ENCODE measurements at regions not wholly inside any gene's neighbourhood (a gene's known extent, or its start where the extent isn't known, plus 50 kb on each side); places are given as distances from the start of the nearest gene placed in this dataset.

DNA sequence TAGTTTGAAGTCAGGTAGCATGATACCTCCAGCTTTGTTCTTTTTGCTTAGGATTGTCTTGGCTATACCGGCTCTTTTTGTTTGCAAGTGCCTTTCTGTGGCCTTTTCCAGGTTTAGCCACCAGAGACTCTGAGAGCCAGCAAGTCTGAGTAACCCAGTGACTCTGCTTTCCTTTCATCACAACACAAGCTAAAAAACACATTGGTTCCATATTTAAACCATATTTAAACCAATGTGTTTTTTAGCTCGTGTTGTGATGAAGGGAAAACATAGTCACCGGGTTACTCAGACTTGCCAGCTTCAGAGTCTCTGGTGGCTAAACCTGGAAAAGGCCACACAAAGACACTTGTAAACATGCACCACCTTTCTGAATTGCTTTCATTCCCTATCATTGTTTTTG lies 493.3 kb downstream of the NTRK2 start:
- TF ChIP-seq, protein P1, sequence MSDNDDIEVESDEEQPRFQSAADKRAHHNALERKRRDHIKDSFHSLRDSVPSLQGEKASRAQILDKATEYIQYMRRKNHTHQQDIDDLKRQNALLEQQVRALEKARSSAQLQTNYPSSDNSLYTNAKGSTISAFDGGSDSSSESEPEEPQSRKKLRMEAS (IDR thresholded peaks at IDR 0.05), result no peak
- TF ChIP-seq EP300 (IDR thresholded peaks at IDR 0.05; ENCODE audit: borderline replicate concordance), result no peak
- TF ChIP-seq NFIC (IDR thresholded peaks at IDR 0.05), result no peak
- no peak for TF ChIP-seq TEAD4 (IDR thresholded peaks at IDR 0.05)
- no peak for TF ChIP-seq CEBPB (IDR thresholded peaks at IDR 0.05)
- TF ChIP-seq TAF1 (IDR thresholded peaks at IDR 0.05; ENCODE audit: low read depth), result no peak
- TF ChIP-seq TCF12 (IDR thresholded peaks at IDR 0.05; ENCODE audit: low read depth), result no peak
- TF ChIP-seq YY1 (IDR thresholded peaks at IDR 0.05; ENCODE audit: low read depth), result no peak
- TF ChIP-seq, protein P2, sequence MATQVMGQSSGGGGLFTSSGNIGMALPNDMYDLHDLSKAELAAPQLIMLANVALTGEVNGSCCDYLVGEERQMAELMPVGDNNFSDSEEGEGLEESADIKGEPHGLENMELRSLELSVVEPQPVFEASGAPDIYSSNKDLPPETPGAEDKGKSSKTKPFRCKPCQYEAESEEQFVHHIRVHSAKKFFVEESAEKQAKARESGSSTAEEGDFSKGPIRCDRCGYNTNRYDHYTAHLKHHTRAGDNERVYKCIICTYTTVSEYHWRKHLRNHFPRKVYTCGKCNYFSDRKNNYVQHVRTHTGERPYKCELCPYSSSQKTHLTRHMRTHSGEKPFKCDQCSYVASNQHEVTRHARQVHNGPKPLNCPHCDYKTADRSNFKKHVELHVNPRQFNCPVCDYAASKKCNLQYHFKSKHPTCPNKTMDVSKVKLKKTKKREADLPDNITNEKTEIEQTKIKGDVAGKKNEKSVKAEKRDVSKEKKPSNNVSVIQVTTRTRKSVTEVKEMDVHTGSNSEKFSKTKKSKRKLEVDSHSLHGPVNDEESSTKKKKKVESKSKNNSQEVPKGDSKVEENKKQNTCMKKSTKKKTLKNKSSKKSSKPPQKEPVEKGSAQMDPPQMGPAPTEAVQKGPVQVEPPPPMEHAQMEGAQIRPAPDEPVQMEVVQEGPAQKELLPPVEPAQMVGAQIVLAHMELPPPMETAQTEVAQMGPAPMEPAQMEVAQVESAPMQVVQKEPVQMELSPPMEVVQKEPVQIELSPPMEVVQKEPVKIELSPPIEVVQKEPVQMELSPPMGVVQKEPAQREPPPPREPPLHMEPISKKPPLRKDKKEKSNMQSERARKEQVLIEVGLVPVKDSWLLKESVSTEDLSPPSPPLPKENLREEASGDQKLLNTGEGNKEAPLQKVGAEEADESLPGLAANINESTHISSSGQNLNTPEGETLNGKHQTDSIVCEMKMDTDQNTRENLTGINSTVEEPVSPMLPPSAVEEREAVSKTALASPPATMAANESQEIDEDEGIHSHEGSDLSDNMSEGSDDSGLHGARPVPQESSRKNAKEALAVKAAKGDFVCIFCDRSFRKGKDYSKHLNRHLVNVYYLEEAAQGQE (IDR thresholded peaks at IDR 0.05; ENCODE audit: low read depth), result no peak

Measured in Ishikawa (cell line).